GM15510 (cell line): ENCODE measurements at regions not wholly inside any gene's neighbourhood (a gene's known extent, or its start where the extent isn't known, plus 50 kb on each side); places are given as distances from the start of the nearest gene placed in this dataset.

ENCODE experiments used
- POLR2A ChIP-seq: IDR thresholded peaks from 3 replicates; pipeline ENCODE4 v1.6.1; 2011; ENCODE audit warnings: borderline replicate concordance; ENCODE audit not compliant: insufficient read length; ENCODE audit errors: extremely low read depth

GRCh38 chr2:8394131-8394530 is 287.7 kb upstream of the ID2 start:
- no peak for TF ChIP-seq POLR2A

GRCh38 chr2:8394569-8395359 is 287.1 kb upstream of the ID2 start:
- TF ChIP-seq POLR2A = no peak

DNA sequence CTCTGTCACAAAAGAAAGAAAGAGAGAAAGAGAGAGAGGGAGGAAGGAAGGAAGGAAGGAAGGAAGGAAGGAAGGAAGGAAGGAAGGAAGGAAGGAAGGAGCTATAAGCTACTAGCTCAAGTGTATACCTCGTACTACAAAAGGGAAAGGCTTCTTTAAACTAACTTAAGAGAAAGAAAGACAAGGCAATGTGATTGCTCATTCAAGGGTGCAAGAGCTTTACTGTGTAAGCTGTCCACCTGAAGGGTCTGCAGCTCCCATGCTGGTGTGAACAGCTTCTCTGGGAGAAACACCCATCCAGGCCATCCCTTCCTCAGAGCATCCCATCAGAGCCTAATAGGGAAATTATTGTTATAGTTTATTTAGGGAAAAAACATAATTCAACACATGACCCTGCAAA is 286.1 kb upstream of the ID2 start:
- no peak for TF ChIP-seq POLR2A

DNA sequence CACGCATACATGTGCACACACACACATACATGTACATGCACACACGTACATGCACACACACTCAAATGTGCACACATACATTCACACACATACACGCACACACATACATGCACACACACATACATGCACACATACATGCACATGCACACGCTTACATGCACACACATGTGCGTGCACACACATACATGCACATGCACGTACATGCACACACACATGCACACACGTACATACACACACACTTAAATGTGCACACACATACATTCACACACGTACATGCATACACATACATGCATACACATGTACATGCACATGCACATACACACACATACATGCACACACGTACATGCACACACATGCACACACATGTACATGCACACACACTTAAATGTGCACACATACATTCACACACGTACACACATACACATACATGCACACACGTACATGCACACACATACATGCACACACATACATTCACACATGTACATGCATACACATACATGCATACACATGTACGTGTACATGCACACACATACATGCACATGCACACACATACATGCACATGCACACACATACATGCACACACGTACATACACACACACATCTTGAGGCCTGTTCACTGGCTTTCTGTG is 283.7 kb upstream of the ID2 start:
- TF ChIP-seq POLR2A = no peak

GRCh38 chr2:8399731-8400130 is 282.1 kb upstream of the ID2 start:
- TF ChIP-seq POLR2A = no peak

GRCh38 chr2:8400196-8400595 is 281.7 kb upstream of the ID2 start:
- TF ChIP-seq POLR2A = no peak

GRCh38 chr2:8402222-8402621 is 279.6 kb upstream of the ID2 start:
- TF ChIP-seq POLR2A = no peak

GRCh38 chr2:8403876-8404275 is 278.0 kb upstream of the ID2 start:
- no peak for TF ChIP-seq POLR2A

DNA sequence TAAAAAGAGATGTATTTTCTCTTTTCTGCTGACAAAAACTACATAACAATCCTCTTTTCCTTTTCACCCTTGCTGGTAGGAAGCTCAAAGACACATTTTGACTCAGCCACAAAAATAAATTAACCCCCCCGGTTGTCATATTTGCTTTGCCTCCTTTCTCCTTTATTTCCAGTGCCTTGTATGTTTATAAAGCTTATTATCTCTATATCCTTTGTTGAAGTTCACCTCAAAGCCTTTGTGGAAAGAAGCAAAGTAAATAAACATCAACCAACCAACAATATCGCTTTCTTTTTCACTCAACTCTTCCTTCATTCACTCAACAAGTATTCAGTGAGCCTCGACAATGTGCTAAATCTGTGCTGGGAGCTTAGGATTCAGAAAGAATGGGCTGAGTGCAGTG is 276.5 kb upstream of the ID2 start:
- TF ChIP-seq POLR2A = no peak

- no peak for TF ChIP-seq POLR2A
Measured at GRCh38 chr2:8406271-8406670, 275.6 kb upstream of the ID2 start.

- no peak for TF ChIP-seq POLR2A
Measured at GRCh38 chr2:8407332-8407731, 274.5 kb upstream of the ID2 start.

DNA sequence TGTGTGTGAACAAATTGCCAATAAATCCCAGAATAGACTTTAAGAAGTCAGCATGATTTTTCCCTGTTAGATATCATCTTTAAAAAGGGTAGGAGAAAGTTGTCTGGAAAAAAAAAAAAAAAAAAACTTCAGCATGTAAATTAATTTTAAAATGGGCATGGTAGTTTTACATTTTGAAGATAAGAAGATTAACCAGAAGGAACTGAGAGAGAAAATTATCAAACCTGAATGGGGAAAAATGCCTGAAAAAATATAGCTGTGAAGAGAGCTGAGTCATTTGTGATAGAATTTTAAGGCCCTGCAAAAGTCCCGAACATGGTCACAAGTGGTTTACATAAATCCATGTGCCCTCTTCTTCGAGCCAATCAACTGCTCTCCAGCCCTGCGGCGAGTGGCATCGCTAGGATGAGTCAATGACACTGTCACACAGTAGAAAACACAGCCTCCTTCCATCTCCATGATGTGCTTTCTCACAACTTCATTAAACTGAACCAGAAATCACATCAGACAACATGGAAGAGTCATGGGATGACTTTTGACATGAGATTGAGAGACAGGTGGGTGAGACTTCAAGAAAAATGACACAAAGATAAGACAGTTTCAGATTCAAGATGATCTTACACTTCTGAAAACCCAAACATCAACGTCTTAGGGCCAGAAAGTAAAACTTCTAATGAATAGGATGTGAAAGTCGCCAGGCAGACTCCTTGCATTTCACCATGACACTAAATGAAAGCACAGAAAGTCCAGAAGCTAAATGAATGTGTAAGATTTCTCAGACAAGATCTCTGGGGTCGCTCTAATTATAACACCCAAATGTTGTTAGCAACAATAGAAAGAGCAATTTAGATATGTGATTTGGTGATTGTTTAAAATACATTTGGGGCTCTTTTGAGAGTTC is 273.0 kb upstream of the ID2 start:
- TF ChIP-seq POLR2A = no peak

DNA sequence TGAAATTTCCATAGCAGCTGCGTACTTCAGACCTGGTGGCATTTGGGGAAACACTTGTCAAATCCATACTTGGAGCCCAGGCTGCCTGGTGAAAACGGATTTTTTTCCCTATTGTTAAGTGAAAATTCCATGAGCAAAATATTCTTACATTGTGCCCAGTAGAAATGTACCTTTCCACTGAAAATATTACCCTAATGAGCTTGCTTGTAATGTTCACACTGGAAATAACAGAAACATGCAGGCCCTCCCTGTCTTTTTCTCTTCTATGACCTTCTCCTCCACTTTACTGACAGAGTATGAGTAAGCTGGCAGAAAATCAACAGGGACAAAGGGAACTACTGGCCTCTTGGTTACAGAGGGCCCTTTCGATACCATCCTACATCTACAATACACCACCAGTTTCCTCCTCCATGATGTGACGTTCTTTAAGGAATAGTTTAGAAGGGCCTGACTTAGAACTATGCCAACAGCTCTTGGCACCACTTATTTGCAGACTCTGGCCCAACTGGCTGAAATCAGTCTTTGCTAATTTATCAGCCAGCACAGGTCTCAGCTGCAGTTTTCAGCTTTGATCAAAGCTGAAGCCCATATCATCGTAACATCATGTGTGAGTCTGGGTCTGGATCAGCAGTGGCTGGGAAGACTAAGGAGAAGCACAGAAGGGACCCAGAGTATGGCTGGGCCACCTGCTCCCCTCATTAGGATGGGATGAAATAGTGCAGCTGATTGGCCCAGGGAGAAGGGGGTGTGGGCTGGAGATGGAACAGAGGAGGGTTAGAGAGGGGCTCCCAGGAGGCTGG is 272.2 kb upstream of the ID2 start:
- no peak for TF ChIP-seq POLR2A

- TF ChIP-seq POLR2A = no peak
Measured at GRCh38 chr2:8412082-8412481, 269.8 kb upstream of the ID2 start.

GRCh38 chr2:8412586-8412985 is 269.3 kb upstream of the ID2 start:
- TF ChIP-seq POLR2A = no peak

GRCh38 chr2:8413589-8414135 is 268.2 kb upstream of the ID2 start:
- no peak for TF ChIP-seq POLR2A
